ENCODE measurements at regions not wholly inside any gene's neighbourhood (a gene's known extent, or its start where the extent isn't known, plus 50 kb on each side); places are given as distances from the start of the nearest gene placed in this dataset.

DNA sequence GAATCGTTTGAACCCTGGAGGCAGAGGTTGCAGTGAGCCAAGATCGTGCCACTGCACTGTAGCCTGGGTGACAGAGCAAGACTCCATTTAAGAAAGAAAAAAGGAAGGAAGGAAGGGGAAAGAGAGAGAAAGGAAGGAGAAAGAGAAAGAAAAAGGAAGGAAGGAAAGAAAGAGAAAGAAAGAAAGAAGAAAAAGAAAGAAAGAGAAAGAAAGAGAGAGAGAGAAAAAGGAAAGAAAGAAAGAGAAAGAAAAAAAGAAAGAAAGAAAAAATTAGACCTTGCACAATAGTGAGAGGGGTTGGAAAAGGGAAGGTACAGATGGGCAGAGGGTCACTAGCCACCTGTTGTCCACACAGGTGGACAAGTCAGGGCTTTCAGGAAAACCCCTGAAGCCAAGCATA lies 57.6 kb upstream of the RTL6 start:
- TF ChIP-seq, protein P1, sequence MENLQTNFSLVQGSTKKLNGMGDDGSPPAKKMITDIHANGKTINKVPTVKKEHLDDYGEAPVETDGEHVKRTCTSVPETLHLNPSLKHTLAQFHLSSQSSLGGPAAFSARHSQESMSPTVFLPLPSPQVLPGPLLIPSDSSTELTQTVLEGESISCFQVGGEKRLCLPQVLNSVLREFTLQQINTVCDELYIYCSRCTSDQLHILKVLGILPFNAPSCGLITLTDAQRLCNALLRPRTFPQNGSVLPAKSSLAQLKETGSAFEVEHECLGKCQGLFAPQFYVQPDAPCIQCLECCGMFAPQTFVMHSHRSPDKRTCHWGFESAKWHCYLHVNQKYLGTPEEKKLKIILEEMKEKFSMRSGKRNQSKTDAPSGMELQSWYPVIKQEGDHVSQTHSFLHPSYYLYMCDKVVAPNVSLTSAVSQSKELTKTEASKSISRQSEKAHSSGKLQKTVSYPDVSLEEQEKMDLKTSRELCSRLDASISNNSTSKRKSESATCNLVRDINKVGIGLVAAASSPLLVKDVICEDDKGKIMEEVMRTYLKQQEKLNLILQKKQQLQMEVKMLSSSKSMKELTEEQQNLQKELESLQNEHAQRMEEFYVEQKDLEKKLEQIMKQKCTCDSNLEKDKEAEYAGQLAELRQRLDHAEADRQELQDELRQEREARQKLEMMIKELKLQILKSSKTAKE (IDR thresholded peaks at IDR 0.05; ENCODE audit: low read depth, poor library complexity, severe bottlenecking): no peak
- TF ChIP-seq YY1 (IDR thresholded peaks at IDR 0.05; ENCODE audit: low read depth, low read length) (no peak), JUNB (IDR thresholded peaks at IDR 0.05) (no peak), CBX5 (IDR thresholded peaks at IDR 0.05; ENCODE audit: low read depth) (no peak), EP300 (IDR thresholded peaks at IDR 0.05; ENCODE audit: borderline replicate concordance in 1 of 2, control insufficient read depth in 1 of 2, low read depth in 2 of 2, low read length in 2 of 2) (no peak), HCFC1 (IDR thresholded peaks at IDR 0.05; ENCODE audit: low read length) (no peak), ESRRA (IDR thresholded peaks at IDR 0.05; ENCODE audit: low read length) (no peak), NBN (IDR thresholded peaks at IDR 0.05) (no peak), ZNF24 (IDR thresholded peaks at IDR 0.05) (no peak), HDAC6 (IDR thresholded peaks at IDR 0.05; ENCODE audit: unreplicated experiment) (no peak), CHD2 (IDR thresholded peaks at IDR 0.05; ENCODE audit: borderline replicate concordance, low read depth, low read length) (no peak)
- TF ChIP-seq, protein P2, sequence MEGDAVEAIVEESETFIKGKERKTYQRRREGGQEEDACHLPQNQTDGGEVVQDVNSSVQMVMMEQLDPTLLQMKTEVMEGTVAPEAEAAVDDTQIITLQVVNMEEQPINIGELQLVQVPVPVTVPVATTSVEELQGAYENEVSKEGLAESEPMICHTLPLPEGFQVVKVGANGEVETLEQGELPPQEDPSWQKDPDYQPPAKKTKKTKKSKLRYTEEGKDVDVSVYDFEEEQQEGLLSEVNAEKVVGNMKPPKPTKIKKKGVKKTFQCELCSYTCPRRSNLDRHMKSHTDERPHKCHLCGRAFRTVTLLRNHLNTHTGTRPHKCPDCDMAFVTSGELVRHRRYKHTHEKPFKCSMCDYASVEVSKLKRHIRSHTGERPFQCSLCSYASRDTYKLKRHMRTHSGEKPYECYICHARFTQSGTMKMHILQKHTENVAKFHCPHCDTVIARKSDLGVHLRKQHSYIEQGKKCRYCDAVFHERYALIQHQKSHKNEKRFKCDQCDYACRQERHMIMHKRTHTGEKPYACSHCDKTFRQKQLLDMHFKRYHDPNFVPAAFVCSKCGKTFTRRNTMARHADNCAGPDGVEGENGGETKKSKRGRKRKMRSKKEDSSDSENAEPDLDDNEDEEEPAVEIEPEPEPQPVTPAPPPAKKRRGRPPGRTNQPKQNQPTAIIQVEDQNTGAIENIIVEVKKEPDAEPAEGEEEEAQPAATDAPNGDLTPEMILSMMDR (IDR thresholded peaks at IDR 0.05 in 2 of 3, conservative IDR thresholded peaks at IDR 0.05 in 1 of 3; ENCODE audit: control insufficient read depth in 2 of 3, extremely low read depth in 1 of 3, insufficient read depth in 1 of 3, low read depth in 3 of 3, low read length in 3 of 3): no peak
- TF ChIP-seq, protein P3, sequence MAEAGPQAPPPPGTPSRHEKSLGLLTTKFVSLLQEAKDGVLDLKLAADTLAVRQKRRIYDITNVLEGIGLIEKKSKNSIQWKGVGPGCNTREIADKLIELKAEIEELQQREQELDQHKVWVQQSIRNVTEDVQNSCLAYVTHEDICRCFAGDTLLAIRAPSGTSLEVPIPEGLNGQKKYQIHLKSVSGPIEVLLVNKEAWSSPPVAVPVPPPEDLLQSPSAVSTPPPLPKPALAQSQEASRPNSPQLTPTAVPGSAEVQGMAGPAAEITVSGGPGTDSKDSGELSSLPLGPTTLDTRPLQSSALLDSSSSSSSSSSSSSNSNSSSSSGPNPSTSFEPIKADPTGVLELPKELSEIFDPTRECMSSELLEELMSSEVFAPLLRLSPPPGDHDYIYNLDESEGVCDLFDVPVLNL (IDR thresholded peaks at IDR 0.05; ENCODE audit: low read depth, low read length): no peak
